Activated CD4-positive, alpha-beta memory T cell treated with anti-CD3 and anti-CD28 coated beads for 36 hours (primary cell): ENCODE measurements at regions not wholly inside any gene's neighbourhood (a gene's known extent, or its start where the extent isn't known, plus 50 kb on each side); places are given as distances from the start of the nearest gene placed in this dataset.

ENCODE experiments used
- CTCF ChIA-PET: fragments of 350-600 bp; sonication (Branson Sonifier 250); formaldehyde crosslinking; loops from one replicate; lab custom pipeline; 2021; ENCODE audit warnings: antibody characterized with exemption, inconsistent platforms; lab: Charles Lee
- POLR2A ChIA-PET: fragments of 350-600 bp; sonication (Branson Sonifier 250); formaldehyde crosslinking; loops from one replicate; lab custom pipeline; 2021; ENCODE audit warnings: antibody characterized with exemption; lab: Charles Lee
- DNase-seq: peaks from one replicate; pipeline ENCODE4 v3.0.0-alpha.2; 2020
- H3K27ac Mint-ChIP-seq: one replicate; pipeline ENCODE4 v1.8.0; 2021; ENCODE audit warnings: mixed read lengths
- H3K27me3 Mint-ChIP-seq: one replicate; pipeline ENCODE4 v1.8.0; 2021; ENCODE audit warnings: mixed read lengths
- H3K36me3 Mint-ChIP-seq: one replicate; pipeline ENCODE4 v1.8.0; 2021; ENCODE audit warnings: mixed read lengths
- H3K4me1 Mint-ChIP-seq: one replicate; pipeline ENCODE4 v1.8.0; 2021; ENCODE audit warnings: low read depth, mixed read lengths
- H3K4me3 Mint-ChIP-seq: one replicate; pipeline ENCODE4 v1.8.0; 2021; ENCODE audit warnings: mild to moderate bottlenecking, mixed read lengths
- H3K9me3 Mint-ChIP-seq: one replicate; pipeline ENCODE4 v1.8.0; 2021; ENCODE audit warnings: mixed read lengths
- intact Hi-C: fragments of 100-400 bp; cut with micrococcal nuclease; formaldehyde crosslinking; loops from one replicate; pipeline ENCODE4 v1.15.1; 2023

DNA sequence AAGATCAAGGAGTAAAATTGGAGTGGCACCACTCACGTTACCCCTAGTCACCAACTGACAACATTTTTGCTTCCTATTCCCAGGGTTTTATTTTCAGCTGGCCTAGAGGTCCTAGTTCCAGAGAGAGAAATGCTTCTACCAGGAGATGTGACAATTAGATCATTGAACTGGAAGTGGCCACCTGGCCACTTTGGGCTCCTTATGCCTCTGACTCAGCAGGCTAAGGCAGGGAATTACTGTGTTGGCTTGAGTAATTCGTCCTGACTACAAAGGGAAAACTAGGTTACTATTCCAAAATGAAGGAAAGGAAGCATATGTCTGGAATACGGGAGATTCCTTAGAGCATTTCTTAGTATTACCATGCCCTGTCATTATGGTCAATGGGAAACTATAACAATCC lies 831.6 kb upstream of the NDST4 start:
- Mint-ChIP-seq H3K9me3 (no peaks in the 10 kb centered on the region), H3K4me1 (no peaks in the 10 kb centered on the region), H3K27me3 (no peaks in the 10 kb centered on the region), H3K36me3 (no peaks in the 10 kb centered on the region), H3K27ac (no peak overlapping the region), H3K4me3 (no peak overlapping the region)
- CTCF ChIA-PET, result no interaction called here
- intact Hi-C loops, result no loop called here
- no peak for DNase-seq
- POLR2A ChIA-PET, result no interaction called here

DNA sequence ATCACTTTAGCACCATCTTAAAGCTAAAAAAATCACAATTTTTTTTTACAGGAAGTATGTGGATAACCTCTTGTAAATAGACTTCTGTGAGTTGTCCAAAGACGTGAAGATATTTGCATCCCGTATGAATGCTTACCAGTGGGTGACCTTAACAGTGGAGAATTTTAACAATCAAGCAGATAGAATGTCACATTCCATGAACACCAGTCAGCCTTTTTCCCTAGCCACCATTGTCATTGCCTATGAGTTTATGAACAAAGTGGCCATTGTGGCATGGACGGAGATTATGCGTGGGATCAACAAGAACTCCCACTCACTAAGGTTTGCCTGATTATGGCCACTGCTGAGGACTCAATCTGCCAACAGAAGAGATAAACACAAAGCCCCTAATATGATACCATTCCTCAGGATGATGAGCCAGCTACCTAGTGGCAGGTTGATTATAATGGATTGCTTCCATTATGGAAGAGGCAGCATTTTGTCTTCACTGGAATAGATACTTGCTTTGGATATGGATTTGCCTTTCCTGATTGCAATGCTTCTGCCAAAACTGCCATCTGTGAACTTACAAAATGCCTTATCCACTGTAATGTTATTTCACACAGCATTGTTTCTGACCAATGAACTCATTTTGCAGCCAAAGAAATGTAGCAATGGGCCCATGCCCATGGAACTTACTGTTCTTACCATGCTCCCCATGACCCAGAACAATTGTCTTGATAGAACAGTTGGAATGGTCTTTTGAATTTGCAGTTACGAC lies 830.9 kb upstream of the NDST4 start:
- no peak overlapping the region for H3K4me3 Mint-ChIP-seq
- no peaks in the 10 kb centered on the region for H3K36me3 Mint-ChIP-seq

DNA sequence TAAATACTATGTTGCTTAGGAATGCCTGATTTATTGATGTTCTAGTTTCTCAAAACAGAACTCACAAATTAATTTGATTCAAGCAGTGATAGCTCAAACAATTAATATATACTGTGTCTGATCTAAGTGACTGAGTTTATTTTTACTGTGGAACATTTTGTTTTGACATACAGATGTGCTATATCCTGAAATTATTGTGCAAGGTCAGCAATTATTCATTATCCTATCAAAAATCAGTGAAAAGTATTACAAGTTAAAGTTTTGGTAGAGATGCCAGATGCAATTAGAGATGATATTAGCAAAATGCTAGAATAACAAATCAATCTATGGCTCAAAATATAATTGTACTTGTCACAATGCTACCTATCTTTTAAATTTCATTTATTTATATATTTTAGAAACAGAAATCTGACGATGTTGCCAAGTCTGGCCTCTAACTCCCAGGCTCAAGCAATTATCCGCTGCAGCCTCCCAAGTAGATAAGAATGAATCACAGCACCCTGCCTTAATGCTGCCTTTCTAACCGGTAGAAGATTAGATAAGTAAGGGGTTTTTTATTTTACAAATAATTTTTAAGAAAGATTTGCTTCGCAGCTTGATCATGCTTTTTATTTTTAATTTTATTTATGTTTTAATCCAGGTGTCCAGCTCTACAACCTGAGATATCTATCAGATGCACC lies 825.5 kb upstream of the NDST4 start:
- no peaks in the 10 kb centered on the region for H3K9me3 Mint-ChIP-seq
- H3K36me3 Mint-ChIP-seq, result no peaks in the 10 kb centered on the region
- H3K27me3 Mint-ChIP-seq, result no peaks in the 10 kb centered on the region
- CTCF ChIA-PET, result interaction anchor here (0.7 kb wide), 1 partner anchor 13 kb away, joined by 3 read pairs; no protein-coding TSS in a partner anchor
- intact Hi-C loops, result no loop called here
- H3K27ac Mint-ChIP-seq, result no peak overlapping the region
- POLR2A ChIA-PET, result no interaction called here
- H3K4me3 Mint-ChIP-seq, result no peak overlapping the region
- no peak for DNase-seq
- no peaks in the 10 kb centered on the region for H3K4me1 Mint-ChIP-seq

More for the DNA sequence above, 830.9 kb upstream of the NDST4 start:
- Mint-ChIP-seq H3K4me1 (no peaks in the 10 kb centered on the region), H3K9me3 (no peaks in the 10 kb centered on the region), H3K27ac (no peak overlapping the region), H3K27me3 (no peaks in the 10 kb centered on the region)
- CTCF ChIA-PET, result no interaction called here
- no peak for DNase-seq
- intact Hi-C loops, result no loop called here
- POLR2A ChIA-PET, result no interaction called here

DNA sequence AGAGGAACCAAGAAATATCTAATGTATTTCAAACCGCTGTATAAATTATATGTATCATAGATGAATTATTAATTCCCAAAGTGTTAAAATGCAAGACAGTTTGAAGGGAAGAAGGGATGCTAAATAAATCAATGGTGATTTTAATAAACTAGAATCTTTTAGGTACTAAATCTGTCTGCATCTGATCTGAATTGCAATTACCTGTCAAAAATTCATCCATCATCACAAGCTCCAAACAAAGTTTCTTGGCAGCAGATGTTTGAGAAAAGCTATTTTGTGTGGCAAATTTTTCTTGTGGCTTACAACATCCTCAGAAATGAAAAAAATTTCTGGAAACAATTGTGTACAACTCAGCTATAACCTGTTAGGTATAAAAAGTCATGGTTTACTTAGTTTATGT lies 816.0 kb upstream of the NDST4 start:
- no peaks in the 10 kb centered on the region for H3K9me3 Mint-ChIP-seq
- H3K27me3 Mint-ChIP-seq, result no peaks in the 10 kb centered on the region
- no peak for DNase-seq
- H3K4me3 Mint-ChIP-seq, result no peak overlapping the region
- POLR2A ChIA-PET, result no interaction called here
- CTCF ChIA-PET, result no interaction called here
- H3K36me3 Mint-ChIP-seq, result no peaks in the 10 kb centered on the region
- intact Hi-C loops, result no loop called here
- H3K27ac Mint-ChIP-seq, result no peak overlapping the region
- H3K4me1 Mint-ChIP-seq, result no peaks in the 10 kb centered on the region

DNA sequence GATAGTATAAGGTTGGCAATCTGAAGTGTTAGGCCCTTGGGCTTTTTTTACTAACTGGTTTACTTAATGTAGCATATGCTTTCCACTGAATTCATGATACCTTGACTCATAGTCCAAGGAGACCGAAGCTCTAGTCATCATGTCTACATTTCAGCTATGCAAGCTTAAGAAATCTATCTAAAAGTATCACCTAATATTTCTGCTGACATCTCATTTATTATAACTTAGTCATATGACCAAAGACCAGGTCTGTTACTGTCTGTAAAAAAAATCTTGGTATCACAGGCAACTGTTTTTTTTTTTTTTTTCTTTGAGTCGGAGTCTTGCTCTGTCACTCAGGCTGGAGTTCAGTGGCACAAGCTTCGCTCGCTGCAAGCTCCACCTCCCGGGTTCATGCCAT lies 814.0 kb upstream of the NDST4 start:
- Mint-ChIP-seq H3K9me3 (no peaks in the 10 kb centered on the region), H3K27ac (no peak overlapping the region), H3K4me1 (no peaks in the 10 kb centered on the region), H3K4me3 (no peak overlapping the region), H3K36me3 (no peaks in the 10 kb centered on the region), H3K27me3 (no peaks in the 10 kb centered on the region)
- CTCF ChIA-PET, result no interaction called here
- intact Hi-C loops, result no loop called here
- POLR2A ChIA-PET, result no interaction called here
- no peak for DNase-seq

DNA sequence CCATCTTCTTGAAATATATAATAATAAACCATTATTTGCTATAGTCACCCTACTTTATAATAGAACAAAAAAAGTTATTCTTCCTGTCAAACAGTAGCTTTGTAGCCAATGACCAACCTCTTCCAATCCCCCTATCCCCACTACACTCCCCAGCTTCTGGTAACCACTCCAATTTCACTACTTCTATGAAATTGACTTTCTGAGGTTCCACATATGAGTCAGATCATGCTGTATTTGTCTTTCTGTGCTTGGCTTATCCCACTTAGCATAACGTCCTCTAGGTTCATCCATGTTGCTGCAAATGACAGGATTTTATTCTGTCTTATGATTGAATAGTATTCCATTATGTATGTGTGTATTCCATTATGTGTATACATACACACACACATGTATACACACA lies 809.7 kb upstream of the NDST4 start:
- no peak overlapping the region for H3K27ac Mint-ChIP-seq
- ChIA-PET CTCF (no interaction called here), POLR2A (no interaction called here)
- H3K4me1 Mint-ChIP-seq, result no peaks in the 10 kb centered on the region
- H3K9me3 Mint-ChIP-seq, result peaks cover 2% of the 10 kb centered on the region
- no peaks in the 10 kb centered on the region for H3K36me3 Mint-ChIP-seq
- DNase-seq, result no peak
- intact Hi-C loops, result no loop called here
- H3K27me3 Mint-ChIP-seq, result no peaks in the 10 kb centered on the region
- H3K4me3 Mint-ChIP-seq, result no peak overlapping the region

DNA sequence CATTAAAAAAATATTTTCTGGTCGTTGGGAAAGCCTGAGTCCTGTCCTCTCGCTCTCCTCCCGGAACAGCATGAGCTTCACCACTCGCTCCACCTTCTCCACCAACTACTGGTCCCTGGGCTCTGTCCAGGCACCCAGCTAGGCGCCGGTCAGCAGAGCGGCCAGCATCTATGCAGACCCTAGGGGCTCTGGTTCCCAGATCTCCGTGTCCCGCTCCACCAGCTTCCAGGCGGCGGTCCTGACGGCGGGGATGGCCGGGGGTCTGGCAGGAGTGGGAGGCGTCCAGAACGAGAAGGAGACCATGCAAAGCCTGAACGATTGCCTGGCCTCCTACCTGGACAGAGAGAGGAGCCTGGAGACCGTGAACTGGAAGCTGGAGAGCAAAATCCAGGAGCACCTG lies 807.2 kb upstream of the NDST4 start:
- ChIA-PET POLR2A (no interaction called here), CTCF (no interaction called here)
- intact Hi-C loops, result no loop called here
- Mint-ChIP-seq H3K36me3 (no peaks in the 10 kb centered on the region), H3K9me3 (peaks cover 4% of the 10 kb centered on the region), H3K27me3 (no peaks in the 10 kb centered on the region), H3K4me1 (no peaks in the 10 kb centered on the region), H3K4me3 (no peak overlapping the region), H3K27ac (no peak overlapping the region)
- no peak for DNase-seq

DNA sequence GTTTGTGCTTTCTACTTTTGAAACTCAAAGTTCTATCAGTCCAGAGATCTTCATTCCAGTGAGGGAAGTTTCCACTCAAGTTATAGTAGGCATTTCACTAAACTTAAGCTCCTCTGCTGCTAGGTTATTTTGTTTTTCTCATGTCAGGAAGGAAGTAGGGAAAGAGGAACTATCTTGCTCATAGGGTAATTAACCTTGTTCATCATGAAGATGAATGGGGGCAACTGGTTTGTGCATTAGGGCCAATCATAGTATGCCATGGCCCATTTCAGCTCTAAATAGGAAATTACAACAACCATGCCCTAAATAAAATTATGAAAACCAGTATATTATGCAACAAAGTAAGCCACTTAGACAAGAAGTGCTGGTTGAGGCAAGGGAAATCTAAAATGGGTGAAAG lies 804.7 kb upstream of the NDST4 start:
- intact Hi-C loops, result no loop called here
- H3K4me1 Mint-ChIP-seq, result no peaks in the 10 kb centered on the region
- peaks cover 4% of the 10 kb centered on the region for H3K9me3 Mint-ChIP-seq
- no peaks in the 10 kb centered on the region for H3K27me3 Mint-ChIP-seq
- H3K27ac Mint-ChIP-seq, result no peak overlapping the region
- DNase-seq, result no peak
- H3K36me3 Mint-ChIP-seq, result no peaks in the 10 kb centered on the region
- no peak overlapping the region for H3K4me3 Mint-ChIP-seq
- CTCF ChIA-PET, result no interaction called here
- POLR2A ChIA-PET, result no interaction called here

DNA sequence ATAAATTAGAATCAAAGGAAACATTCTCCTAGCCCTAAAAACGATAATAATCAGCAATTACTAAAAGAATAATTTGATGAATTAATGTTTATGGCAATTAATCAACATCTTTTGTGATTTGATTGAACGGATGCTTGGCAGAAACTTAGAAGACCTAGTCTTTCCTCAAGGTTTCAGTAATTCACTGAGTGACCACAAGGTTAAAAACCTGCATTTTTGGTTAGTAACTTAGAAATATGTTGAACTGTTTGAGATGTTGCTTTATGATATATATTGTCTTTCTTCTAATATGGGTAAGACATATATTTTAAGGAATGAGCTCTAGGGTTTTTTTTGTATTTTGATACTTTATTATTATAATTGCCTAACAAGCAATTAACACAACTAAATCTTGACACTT lies 793.0 kb upstream of the NDST4 start:
- DNase-seq, result no peak
- Mint-ChIP-seq H3K9me3 (peaks cover 14% of the 10 kb centered on the region), H3K36me3 (no peaks in the 10 kb centered on the region), H3K27ac (no peak overlapping the region), H3K4me3 (no peak overlapping the region), H3K4me1 (no peaks in the 10 kb centered on the region), H3K27me3 (no peaks in the 10 kb centered on the region)
- ChIA-PET POLR2A (no interaction called here), CTCF (no interaction called here)
- intact Hi-C loops, result no loop called here

DNA sequence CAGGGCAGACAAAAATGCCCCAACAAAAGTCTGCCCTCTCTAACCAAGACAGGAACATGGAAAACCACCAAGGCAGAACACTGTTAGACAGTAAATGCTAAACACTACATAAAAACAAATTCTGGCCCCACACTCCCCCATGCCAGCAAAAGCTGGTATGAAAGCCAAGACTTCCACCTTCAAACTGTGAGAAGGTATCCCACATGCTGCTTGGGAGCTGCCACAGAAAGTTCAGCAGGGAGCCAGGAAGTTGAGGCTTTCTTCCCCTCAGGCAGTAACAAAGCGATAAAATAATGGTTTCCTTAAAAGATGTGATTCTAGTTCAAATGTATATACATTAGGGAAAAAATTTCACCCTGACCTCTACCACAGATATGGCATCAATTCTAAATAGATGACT lies 770.4 kb upstream of the NDST4 start:
- ChIA-PET POLR2A (no interaction called here), CTCF (no interaction called here)
- Mint-ChIP-seq H3K27ac (no peak overlapping the region), H3K36me3 (no peaks in the 10 kb centered on the region), H3K4me1 (no peaks in the 10 kb centered on the region), H3K9me3 (no peaks in the 10 kb centered on the region), H3K4me3 (no peak overlapping the region), H3K27me3 (no peaks in the 10 kb centered on the region)
- DNase-seq, result no peak
- intact Hi-C loops, result no loop called here

DNA sequence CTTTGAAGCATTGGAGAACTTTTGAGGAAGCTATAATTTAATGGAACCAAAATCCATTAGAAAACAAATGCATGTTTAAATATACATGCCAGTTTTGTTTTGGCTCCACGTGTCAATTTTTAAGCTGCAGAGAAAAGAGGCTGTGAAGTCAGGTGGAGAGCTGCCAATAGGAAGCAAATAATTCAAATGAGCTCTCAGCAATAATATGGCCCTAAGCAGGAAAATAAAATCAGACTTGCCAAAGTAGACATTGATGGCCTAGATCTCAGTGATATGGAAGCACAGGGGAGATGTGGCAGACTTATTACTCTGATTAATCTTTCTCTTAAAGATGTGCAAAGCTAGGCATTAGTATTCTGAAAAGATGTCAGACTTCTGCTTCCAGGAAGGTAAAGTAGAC lies 769.8 kb upstream of the NDST4 start:
- Mint-ChIP-seq H3K4me3 (no peak overlapping the region), H3K4me1 (no peaks in the 10 kb centered on the region), H3K9me3 (no peaks in the 10 kb centered on the region), H3K27ac (no peak overlapping the region), H3K36me3 (no peaks in the 10 kb centered on the region), H3K27me3 (no peaks in the 10 kb centered on the region)
- no peak for DNase-seq
- intact Hi-C loops, result no loop called here
- CTCF ChIA-PET, result no interaction called here
- POLR2A ChIA-PET, result no interaction called here

DNA sequence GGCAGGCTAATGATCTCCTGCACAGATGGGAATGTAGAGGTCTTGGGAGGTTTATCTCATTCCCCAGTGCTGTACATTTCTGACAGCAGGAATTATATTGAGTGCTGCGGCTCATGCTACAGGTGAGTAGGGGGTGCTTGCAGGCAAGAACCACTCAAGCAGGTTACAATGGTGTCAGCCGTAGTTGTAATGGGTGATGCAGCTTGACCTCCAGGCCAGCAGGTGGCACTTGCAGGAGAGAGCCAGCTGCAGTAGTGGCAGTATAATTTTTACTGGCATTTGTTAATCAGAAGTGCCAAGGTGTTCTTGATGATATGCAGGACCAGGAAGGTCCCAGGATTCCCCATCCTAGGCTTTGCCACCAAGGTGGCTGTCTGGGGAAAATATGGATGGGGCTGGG lies 759.6 kb upstream of the NDST4 start:
- intact Hi-C loops, result no loop called here
- H3K27me3 Mint-ChIP-seq, result no peaks in the 10 kb centered on the region
- H3K9me3 Mint-ChIP-seq, result peaks cover 4% of the 10 kb centered on the region
- CTCF ChIA-PET, result no interaction called here
- H3K4me1 Mint-ChIP-seq, result no peaks in the 10 kb centered on the region
- no peaks in the 10 kb centered on the region for H3K36me3 Mint-ChIP-seq
- DNase-seq, result no peak
- H3K27ac Mint-ChIP-seq, result no peak overlapping the region
- POLR2A ChIA-PET, result no interaction called here
- H3K4me3 Mint-ChIP-seq, result no peak overlapping the region

DNA sequence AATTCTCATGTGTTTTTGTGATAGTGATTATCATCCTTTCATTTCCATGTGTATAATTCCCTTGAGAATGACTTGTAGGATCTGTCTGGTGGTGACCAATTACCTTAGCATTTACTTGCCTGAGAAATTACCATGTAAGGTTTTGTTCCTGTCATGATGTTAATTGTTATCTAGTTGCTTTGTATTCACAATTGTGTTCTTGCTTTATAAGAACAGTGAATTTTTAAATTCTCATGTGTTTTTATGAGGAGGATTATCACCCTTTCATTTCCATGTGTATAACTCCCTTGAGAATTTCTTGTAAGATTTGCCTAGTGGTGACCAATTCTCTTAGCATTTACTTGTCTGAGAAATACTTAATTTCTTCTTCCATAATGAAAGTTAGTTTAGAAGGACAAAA lies 758.2 kb upstream of the NDST4 start:
- H3K4me3 Mint-ChIP-seq, result no peak overlapping the region
- H3K27ac Mint-ChIP-seq, result no peak overlapping the region
- no peak for DNase-seq
- H3K9me3 Mint-ChIP-seq, result peaks cover 5% of the 10 kb centered on the region
- intact Hi-C loops, result no loop called here
- ChIA-PET POLR2A (no interaction called here), CTCF (no interaction called here)
- no peaks in the 10 kb centered on the region for H3K4me1 Mint-ChIP-seq
- H3K27me3 Mint-ChIP-seq, result no peaks in the 10 kb centered on the region
- no peaks in the 10 kb centered on the region for H3K36me3 Mint-ChIP-seq
